ENCODE measurements at regions not wholly inside any gene's neighbourhood (a gene's known extent, or its start where the extent isn't known, plus 50 kb on each side); places are given as distances from the start of the nearest gene placed in this dataset.

GRCh38 chr13:72566526-72566925 lies 160.9 kb downstream of the MZT1 start:
- no peaks in the 10 kb centered on the region for H3K79me2 ChIP-seq (ENCODE audit: insufficient read depth, low read length)
- no peak for TF ChIP-seq CTCF (IDR thresholded peaks at IDR 0.05; ENCODE audit: insufficient read depth, low read length, poor library complexity, severe bottlenecking)
- TF ChIP-seq EZH2phosphoT487 (conservative IDR thresholded peaks at IDR 0.05; ENCODE audit: low read length), result no peak
- H2AFZ ChIP-seq (ENCODE audit: low read depth, low read length, severe bottlenecking), result no peak overlapping the region
- H3K36me3 ChIP-seq (ENCODE audit: low read length), result no peaks in the 10 kb centered on the region
- H3K4me3 ChIP-seq (ENCODE audit: insufficient read depth, low read length, poor library complexity, severe bottlenecking), result no peak overlapping the region
- no peaks in the 10 kb centered on the region for H4K20me1 ChIP-seq (ENCODE audit: low read depth, low read length)
- no peaks in the 10 kb centered on the region for H3K27me3 ChIP-seq (ENCODE audit: low read length)
- no peaks in the 10 kb centered on the region for H3K9me3 ChIP-seq (ENCODE audit: insufficient read depth, low read length)
- no peaks in the 10 kb centered on the region for H3K9me2 ChIP-seq (replicated peaks; ENCODE audit: insufficient read depth, low read length)
- H3K9ac ChIP-seq (ENCODE audit: low read length), result no peak overlapping the region
- H3F3A ChIP-seq (ENCODE audit: insufficient read depth), result no peaks in the 10 kb centered on the region
- H3K27ac ChIP-seq (ENCODE audit: low read depth, low read length), result no peak overlapping the region
- no peak overlapping the region for H3K4me2 ChIP-seq (ENCODE audit: low read depth, low read length, poor library complexity, severe bottlenecking)

- Histone ChIP-seq H3K9ac (ENCODE audit: low read length) (no peak overlapping the region), H3K9me2 (replicated peaks; ENCODE audit: insufficient read depth, low read length) (no peaks in the 10 kb centered on the region), H2AFZ (ENCODE audit: low read depth, low read length, severe bottlenecking) (no peak overlapping the region), H3K79me2 (ENCODE audit: insufficient read depth, low read length) (no peaks in the 10 kb centered on the region), H3K36me3 (ENCODE audit: low read length) (no peaks in the 10 kb centered on the region), H3K9me3 (ENCODE audit: insufficient read depth, low read length) (no peaks in the 10 kb centered on the region), H3K4me2 (ENCODE audit: low read depth, low read length, poor library complexity, severe bottlenecking) (no peak overlapping the region), H3K4me3 (ENCODE audit: insufficient read depth, low read length, poor library complexity, severe bottlenecking) (no peak overlapping the region), H3F3A (ENCODE audit: insufficient read depth) (no peaks in the 10 kb centered on the region), H4K20me1 (ENCODE audit: low read depth, low read length) (no peaks in the 10 kb centered on the region), H3K27ac (ENCODE audit: low read depth, low read length) (no peak overlapping the region), H3K27me3 (ENCODE audit: low read length) (no peaks in the 10 kb centered on the region)
- TF ChIP-seq EZH2phosphoT487 (conservative IDR thresholded peaks at IDR 0.05; ENCODE audit: low read length) (no peak), CTCF (IDR thresholded peaks at IDR 0.05; ENCODE audit: insufficient read depth, low read length, poor library complexity, severe bottlenecking) (peak; percentile 72)
Observed at GRCh38 chr13:72565893-72566292, 161.5 kb downstream of the MZT1 start.

- Histone ChIP-seq H3K27me3 (ENCODE audit: low read length) (no peaks in the 10 kb centered on the region), H3F3A (ENCODE audit: insufficient read depth) (no peaks in the 10 kb centered on the region), H3K27ac (ENCODE audit: low read depth, low read length) (no peak overlapping the region), H3K9me3 (ENCODE audit: insufficient read depth, low read length) (no peaks in the 10 kb centered on the region), H3K9me2 (replicated peaks; ENCODE audit: insufficient read depth, low read length) (no peaks in the 10 kb centered on the region), H2AFZ (ENCODE audit: low read depth, low read length, severe bottlenecking) (no peak overlapping the region), H3K36me3 (ENCODE audit: low read length) (no peaks in the 10 kb centered on the region), H3K4me2 (ENCODE audit: low read depth, low read length, poor library complexity, severe bottlenecking) (no peak overlapping the region), H4K20me1 (ENCODE audit: low read depth, low read length) (no peaks in the 10 kb centered on the region), H3K9ac (ENCODE audit: low read length) (no peak overlapping the region), H3K79me2 (ENCODE audit: insufficient read depth, low read length) (no peaks in the 10 kb centered on the region), H3K4me3 (ENCODE audit: insufficient read depth, low read length, poor library complexity, severe bottlenecking) (no peak overlapping the region)
- no peak for TF ChIP-seq EZH2phosphoT487 (conservative IDR thresholded peaks at IDR 0.05; ENCODE audit: low read length)
- TF ChIP-seq CTCF (IDR thresholded peaks at IDR 0.05; ENCODE audit: insufficient read depth, low read length, poor library complexity, severe bottlenecking), result no peak
Observed at GRCh38 chr13:72562686-72563085, 164.7 kb downstream of the MZT1 start.

All from SU-DHL-6 (cell line).